Liver (tissue), 7 donors: ENCODE measurements at regions not wholly inside any gene's neighbourhood (a gene's known extent, or its start where the extent isn't known, plus 50 kb on each side); places are given as distances from the start of the nearest gene placed in this dataset.

Experiments
- DNase-seq: peaks from one replicate; pipeline ENCODE4 v3.0.0-alpha.2; 2017; ENCODE audit warnings: low spot score
- H3K27ac ChIP-seq, 2 donors: one replicate each; pipeline ENCODE4 v1.7.0; 2013; ENCODE audit warnings: inconsistent platforms in 2 of 2, low read length in 2 of 2, control low read depth in 1 of 2, low read depth in 1 of 2, mild to moderate bottlenecking in 1 of 2
- H3K27me3 ChIP-seq, 4 donors: one replicate each; pipeline versions ENCODE4 v1.6.1 to v1.7.0; 2013; ENCODE audit warnings: low read length in 3 of 4, inconsistent platforms in 1 of 4, mild to moderate bottlenecking in 1 of 4, moderate library complexity in 1 of 4; ENCODE audit not compliant: control insufficient read depth in 4 of 4, insufficient read depth in 4 of 4
- H3K36me3 ChIP-seq, 4 donors: one replicate each; pipeline versions ENCODE4 v1.6.1 to v1.7.0; 2013; ENCODE audit warnings: low read length in 3 of 4, mild to moderate bottlenecking in 3 of 4, low read depth in 1 of 4, moderate library complexity in 1 of 4; ENCODE audit not compliant: control insufficient read depth in 4 of 4, insufficient read depth in 3 of 4
- H3K4me1 ChIP-seq, 4 donors: one replicate each; pipeline versions ENCODE4 v1.6.1 to v1.7.0; 2013; ENCODE audit warnings: low read length in 3 of 4, mild to moderate bottlenecking in 3 of 4, moderate library complexity in 1 of 4; ENCODE audit not compliant: control insufficient read depth in 4 of 4, insufficient read depth in 4 of 4
- H3K4me3 ChIP-seq, 3 donors: one replicate each; pipeline versions ENCODE4 v1.6.1 to v1.7.0; 2013; ENCODE audit warnings: low read length in 3 of 3, control low read depth in 1 of 3, low read depth in 1 of 3, mild to moderate bottlenecking in 1 of 3
- H3K9ac ChIP-seq, 2 donors: one replicate each; pipeline ENCODE4 v1.7.0; 2013; ENCODE audit warnings: low read length in 2 of 2, mild to moderate bottlenecking in 2 of 2, moderate library complexity in 2 of 2, control low read depth in 1 of 2, low read depth in 1 of 2
- H3K9me3 ChIP-seq, 4 donors: one replicate each; pipeline versions ENCODE4 v1.6.1 to v1.7.0; 2013; ENCODE audit warnings: low read length in 3 of 4; ENCODE audit not compliant: control insufficient read depth in 4 of 4
- EGR1 ChIP-seq, 2 donors: IDR thresholded peaks; 2 replicates each; pipeline ENCODE4 v1.6.1; 2016 to 2018; ENCODE audit warnings: antibody characterized with exemption in 2 of 2, low read depth in 2 of 2
- FOXA1 ChIP-seq: IDR thresholded peaks from 2 replicates; pipeline ENCODE4 v1.6.1; 2016; ENCODE audit warnings: antibody characterized with exemption
- FOXA2 ChIP-seq: IDR thresholded peaks from 2 replicates; pipeline ENCODE4 v1.6.1; 2016; ENCODE audit warnings: antibody characterized with exemption
- GABPA ChIP-seq, 2 donors: IDR thresholded peaks in 1 of 2; conservative IDR thresholded peaks in 1 of 2; 2 replicates each; pipeline ENCODE4 v1.6.1; 2016; ENCODE audit warnings: antibody characterized with exemption in 2 of 2, mild to moderate bottlenecking in 1 of 2, moderate library complexity in 1 of 2
- HNF4A ChIP-seq, 2 donors: conservative IDR thresholded peaks; 2 replicates each; pipeline ENCODE4 v1.6.1; 2016; ENCODE audit warnings: antibody characterized with exemption in 2 of 2, mild to moderate bottlenecking in 2 of 2
- HNF4G ChIP-seq: IDR thresholded peaks from 2 replicates; pipeline ENCODE4 v1.6.1; 2016; ENCODE audit warnings: antibody characterized with exemption
- JUND ChIP-seq, 2 donors: IDR thresholded peaks; 2 replicates each; pipeline ENCODE4 v1.6.1; 2016; ENCODE audit warnings: antibody characterized with exemption in 2 of 2
- NR2F2 ChIP-seq: IDR thresholded peaks from 2 replicates; pipeline ENCODE4 v1.6.1; 2016; ENCODE audit warnings: antibody characterized with exemption
- RAD21 ChIP-seq, 2 donors: IDR thresholded peaks; 2 replicates each; pipeline ENCODE4 v1.6.1; 2016; ENCODE audit warnings: antibody characterized with exemption in 2 of 2, mild to moderate bottlenecking in 2 of 2
- RXRA ChIP-seq, 2 donors: IDR thresholded peaks; 2 replicates each; pipeline ENCODE4 v1.6.1; 2017 to 2018; ENCODE audit warnings: antibody characterized with exemption in 2 of 2, mild to moderate bottlenecking in 1 of 2
- SP1 ChIP-seq: IDR thresholded peaks from 2 replicates; pipeline ENCODE4 v1.6.1; 2018; ENCODE audit warnings: antibody characterized with exemption, mild to moderate bottlenecking
- YY1 ChIP-seq: IDR thresholded peaks from 2 replicates; pipeline ENCODE4 v1.6.1; 2016; ENCODE audit warnings: antibody characterized with exemption, mild to moderate bottlenecking
- WGBS: extraction: QIAGEN DNeasy Blood & Tissue Kit; methylation state at CpG from one replicate; pipeline ENCODE4 v1.1.7; 2013; 5-methylcytosine and 5-hydroxymethylcytosine counted together
- TF ChIP-seq, protein P1 (sequence below): IDR thresholded peaks from 2 replicates; pipeline ENCODE4 v1.6.1; 2016; ENCODE audit warnings: antibody characterized with exemption, mild to moderate bottlenecking
- TF ChIP-seq, protein P2 (sequence below): IDR thresholded peaks from 2 replicates; pipeline ENCODE4 v1.6.1; 2016; ENCODE audit warnings: antibody characterized with exemption
- TF ChIP-seq, protein P3 (sequence below): IDR thresholded peaks from 2 replicates; pipeline ENCODE4 v1.6.1; 2016; ENCODE audit warnings: antibody characterized with exemption
- donor health status: healthy.
- donor health status: healthy.
- donor health status: healthy.
- donor health status: healthy.

DNA sequence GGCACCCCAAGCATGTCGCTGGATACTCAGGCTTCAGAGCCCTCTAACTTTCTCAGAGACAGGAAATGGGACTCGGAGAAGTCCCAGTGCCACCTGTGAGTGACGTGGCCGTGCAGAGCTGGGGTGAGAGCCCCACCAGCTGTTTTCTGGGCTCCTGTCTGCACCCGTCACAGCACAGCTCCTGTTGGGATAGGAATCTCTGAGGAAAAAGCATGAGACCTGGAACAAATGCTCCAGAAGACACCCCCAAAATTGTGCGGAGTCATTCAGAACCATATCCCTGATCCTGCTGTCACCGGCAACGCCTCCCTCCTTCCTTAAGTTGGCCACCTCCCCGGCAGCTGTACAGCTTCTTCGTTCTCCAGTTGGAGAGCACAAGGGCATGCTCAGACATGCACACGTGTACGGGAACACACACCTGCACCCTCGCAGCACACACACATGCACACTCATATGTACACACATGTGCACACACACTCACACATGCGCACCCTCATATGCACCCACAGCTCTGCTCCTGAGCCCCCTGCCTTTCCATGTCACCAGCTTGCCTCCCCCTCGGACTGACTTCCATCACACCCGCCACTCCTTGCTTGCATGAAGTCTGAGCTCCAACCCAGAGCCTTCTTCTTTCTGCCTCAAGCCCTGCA is 1430.0 kb downstream of the BRD1 start (continued):
- TF ChIP-seq, protein P1, sequence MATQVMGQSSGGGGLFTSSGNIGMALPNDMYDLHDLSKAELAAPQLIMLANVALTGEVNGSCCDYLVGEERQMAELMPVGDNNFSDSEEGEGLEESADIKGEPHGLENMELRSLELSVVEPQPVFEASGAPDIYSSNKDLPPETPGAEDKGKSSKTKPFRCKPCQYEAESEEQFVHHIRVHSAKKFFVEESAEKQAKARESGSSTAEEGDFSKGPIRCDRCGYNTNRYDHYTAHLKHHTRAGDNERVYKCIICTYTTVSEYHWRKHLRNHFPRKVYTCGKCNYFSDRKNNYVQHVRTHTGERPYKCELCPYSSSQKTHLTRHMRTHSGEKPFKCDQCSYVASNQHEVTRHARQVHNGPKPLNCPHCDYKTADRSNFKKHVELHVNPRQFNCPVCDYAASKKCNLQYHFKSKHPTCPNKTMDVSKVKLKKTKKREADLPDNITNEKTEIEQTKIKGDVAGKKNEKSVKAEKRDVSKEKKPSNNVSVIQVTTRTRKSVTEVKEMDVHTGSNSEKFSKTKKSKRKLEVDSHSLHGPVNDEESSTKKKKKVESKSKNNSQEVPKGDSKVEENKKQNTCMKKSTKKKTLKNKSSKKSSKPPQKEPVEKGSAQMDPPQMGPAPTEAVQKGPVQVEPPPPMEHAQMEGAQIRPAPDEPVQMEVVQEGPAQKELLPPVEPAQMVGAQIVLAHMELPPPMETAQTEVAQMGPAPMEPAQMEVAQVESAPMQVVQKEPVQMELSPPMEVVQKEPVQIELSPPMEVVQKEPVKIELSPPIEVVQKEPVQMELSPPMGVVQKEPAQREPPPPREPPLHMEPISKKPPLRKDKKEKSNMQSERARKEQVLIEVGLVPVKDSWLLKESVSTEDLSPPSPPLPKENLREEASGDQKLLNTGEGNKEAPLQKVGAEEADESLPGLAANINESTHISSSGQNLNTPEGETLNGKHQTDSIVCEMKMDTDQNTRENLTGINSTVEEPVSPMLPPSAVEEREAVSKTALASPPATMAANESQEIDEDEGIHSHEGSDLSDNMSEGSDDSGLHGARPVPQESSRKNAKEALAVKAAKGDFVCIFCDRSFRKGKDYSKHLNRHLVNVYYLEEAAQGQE, result no peak
- TF ChIP-seq RAD21 (IDR thresholded peaks at IDR 0.05) (no peak), SP1 (no peak), YY1 (no peak), RXRA (IDR thresholded peaks at IDR 0.05) (no peak), JUND (IDR thresholded peaks at IDR 0.05) (no peak), GABPA (IDR thresholded peaks at IDR 0.05 in 1 of 2, conservative IDR thresholded peaks at IDR 0.05 in 1 of 2) (no peak)

DNA sequence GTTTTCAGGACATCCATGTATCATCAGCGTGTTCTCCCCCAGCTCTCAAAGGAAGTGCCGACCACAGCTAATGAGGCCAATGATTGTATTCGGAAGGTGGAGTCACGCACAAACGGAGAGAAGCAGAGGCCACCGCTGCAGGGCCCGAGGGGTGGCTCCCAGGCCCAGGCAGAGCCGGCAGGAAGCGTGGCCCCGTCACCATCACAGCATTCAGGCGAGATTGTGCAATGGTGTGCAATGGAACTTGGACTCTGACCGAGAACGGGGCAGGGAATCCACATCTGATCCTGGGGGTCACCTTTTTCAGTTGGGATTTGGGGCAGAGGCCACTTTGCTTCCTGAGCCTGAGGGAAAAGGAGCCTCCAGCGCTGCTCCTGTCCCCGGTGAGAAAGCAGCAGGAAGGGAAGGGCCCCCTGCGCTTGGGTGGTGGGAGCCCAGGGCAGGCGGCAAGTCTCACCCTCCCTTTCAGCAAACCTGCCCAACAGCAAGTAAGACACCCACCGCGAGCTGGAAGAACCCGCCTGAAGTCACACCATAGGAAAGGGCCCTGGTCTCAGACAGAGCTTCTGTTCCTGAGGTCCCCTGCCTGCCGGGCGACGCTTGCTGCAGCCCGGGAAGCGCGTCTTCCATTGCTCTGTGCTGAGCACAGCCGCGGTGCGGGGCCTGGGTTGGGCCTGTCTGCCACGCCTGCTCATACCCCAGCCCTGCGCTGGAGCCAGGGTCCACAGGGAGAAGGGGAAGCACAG is 1430.7 kb downstream of the BRD1 start:
- Histone ChIP-seq H3K4me1 (no peaks in the 10 kb centered on the region), H3K27me3 (no peaks in the 10 kb centered on the region), H3K9me3 (no peaks in the 10 kb centered on the region), H3K4me3 (no peak overlapping the region), H3K27ac (no peak overlapping the region), H3K9ac (no peak overlapping the region), H3K36me3 (no peaks in the 10 kb centered on the region)
- DNase-seq, result no peak
- TF ChIP-seq, protein P1, result no peak
- TF ChIP-seq RXRA (IDR thresholded peaks at IDR 0.05), result peak in 1 of 2 donors; percentile 60
- TF ChIP-seq HNF4A (conservative IDR thresholded peaks at IDR 0.05), result peak; percentile 58 to 86
- peak; percentile 38 for TF ChIP-seq YY1
- TF ChIP-seq FOXA1, result no peak
- WGBS, result 72% methylated on average over 31 of the region's 31 CpGs

DNA sequence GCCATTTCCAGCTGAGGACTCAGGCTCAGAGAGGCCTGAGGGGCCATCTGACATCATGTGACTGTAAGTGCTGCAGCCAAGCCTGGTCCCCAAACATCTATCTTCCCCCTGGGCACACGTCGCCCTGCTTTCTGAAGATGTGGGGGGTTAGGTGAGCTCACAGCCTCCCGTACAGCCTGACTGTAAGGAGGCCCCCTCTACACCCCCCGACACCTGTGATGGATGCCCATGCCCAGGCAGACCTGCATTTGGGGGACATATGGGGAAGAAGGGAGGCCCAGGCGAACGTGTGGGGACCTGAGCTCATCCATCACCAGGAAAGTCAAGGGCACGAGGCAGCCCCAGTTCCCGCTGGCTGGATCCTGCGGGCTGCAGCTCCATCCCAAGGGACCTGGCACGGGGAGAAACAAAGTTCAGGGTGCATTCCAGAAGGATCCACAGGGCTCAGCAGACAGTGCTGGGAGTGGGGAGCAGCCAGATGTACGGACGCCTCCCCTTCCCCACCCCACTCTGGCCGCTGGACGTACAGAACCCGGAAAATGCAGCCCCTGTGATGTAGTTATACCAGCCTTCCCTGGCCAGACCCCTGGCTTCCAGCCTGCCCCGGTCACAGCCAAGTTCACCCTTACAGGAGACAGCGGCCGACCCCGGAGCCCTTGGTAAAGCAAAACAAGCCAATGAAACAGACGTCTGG is 1431.4 kb downstream of the BRD1 start:
- no peak for DNase-seq
- Histone ChIP-seq H3K27me3 (no peaks in the 10 kb centered on the region), H3K36me3 (no peaks in the 10 kb centered on the region), H3K9me3 (no peaks in the 10 kb centered on the region), H3K4me3 (no peak overlapping the region), H3K9ac (no peak overlapping the region), H3K27ac (no peak overlapping the region), H3K4me1 (no peaks in the 10 kb centered on the region)
- TF ChIP-seq, protein P2, sequence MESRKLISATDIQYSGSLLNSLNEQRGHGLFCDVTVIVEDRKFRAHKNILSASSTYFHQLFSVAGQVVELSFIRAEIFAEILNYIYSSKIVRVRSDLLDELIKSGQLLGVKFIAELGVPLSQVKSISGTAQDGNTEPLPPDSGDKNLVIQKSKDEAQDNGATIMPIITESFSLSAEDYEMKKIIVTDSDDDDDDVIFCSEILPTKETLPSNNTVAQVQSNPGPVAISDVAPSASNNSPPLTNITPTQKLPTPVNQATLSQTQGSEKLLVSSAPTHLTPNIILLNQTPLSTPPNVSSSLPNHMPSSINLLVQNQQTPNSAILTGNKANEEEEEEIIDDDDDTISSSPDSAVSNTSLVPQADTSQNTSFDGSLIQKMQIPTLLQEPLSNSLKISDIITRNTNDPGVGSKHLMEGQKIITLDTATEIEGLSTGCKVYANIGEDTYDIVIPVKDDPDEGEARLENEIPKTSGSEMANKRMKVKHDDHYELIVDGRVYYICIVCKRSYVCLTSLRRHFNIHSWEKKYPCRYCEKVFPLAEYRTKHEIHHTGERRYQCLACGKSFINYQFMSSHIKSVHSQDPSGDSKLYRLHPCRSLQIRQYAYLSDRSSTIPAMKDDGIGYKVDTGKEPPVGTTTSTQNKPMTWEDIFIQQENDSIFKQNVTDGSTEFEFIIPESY, result no peak
- TF ChIP-seq FOXA2 (no peak), YY1 (no peak), FOXA1 (no peak), NR2F2 (no peak), SP1 (no peak), JUND (IDR thresholded peaks at IDR 0.05) (no peak), RAD21 (IDR thresholded peaks at IDR 0.05) (no peak), HNF4G (no peak), HNF4A (conservative IDR thresholded peaks at IDR 0.05) (no peak), RXRA (IDR thresholded peaks at IDR 0.05) (no peak), EGR1 (IDR thresholded peaks at IDR 0.05; ENCODE audit: low read depth in 2 of 2) (no peak)
- TF ChIP-seq, protein P3, sequence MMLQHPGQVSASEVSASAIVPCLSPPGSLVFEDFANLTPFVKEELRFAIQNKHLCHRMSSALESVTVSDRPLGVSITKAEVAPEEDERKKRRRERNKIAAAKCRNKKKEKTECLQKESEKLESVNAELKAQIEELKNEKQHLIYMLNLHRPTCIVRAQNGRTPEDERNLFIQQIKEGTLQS, result no peak
- 85% methylated on average over 20 of the region's 20 CpGs for WGBS
